HG03097 (cell line): ENCODE measurements at regions not wholly inside any gene's neighbourhood (a gene's known extent, or its start where the extent isn't known, plus 50 kb on each side); places are given as distances from the start of the nearest gene placed in this dataset.
A peak's percentile ranks its signal among the peaks of the same experiment; 100 is the strongest.
"Not testable (repeated sequence)": the region's sequence is repeated elsewhere in the genome, so short reads cannot be mapped to it uniquely, and the experiment has no call there.

Experiments
- ATAC-seq: cut with Tn5 transposase; IDR thresholded peaks from one replicate; pipeline ENCODE4 v1.9.1; 2021; ENCODE audit not compliant: unreplicated experiment, low FRiP score

DNA sequence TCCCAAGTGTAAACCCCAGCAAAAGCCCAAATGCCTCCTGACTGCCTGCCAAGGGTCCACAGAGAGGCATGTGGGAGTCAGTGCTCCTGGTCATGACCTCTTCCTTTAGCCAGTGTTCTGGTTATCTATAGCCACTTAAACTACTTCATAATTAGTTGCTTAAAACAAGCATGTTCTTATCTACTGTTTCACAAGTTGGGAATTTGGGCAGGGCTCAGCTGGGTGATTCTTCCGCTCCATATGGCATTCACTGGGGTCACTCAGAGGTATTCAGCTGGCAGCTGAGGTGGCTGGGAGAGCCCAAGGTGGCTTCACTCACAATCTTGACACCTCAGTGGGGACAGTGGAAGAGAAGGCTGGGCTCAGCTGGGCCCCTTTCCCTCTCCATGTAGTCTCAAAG, 184.0 kb upstream of the RGS6 start:
- ATAC-seq, result no peak

DNA sequence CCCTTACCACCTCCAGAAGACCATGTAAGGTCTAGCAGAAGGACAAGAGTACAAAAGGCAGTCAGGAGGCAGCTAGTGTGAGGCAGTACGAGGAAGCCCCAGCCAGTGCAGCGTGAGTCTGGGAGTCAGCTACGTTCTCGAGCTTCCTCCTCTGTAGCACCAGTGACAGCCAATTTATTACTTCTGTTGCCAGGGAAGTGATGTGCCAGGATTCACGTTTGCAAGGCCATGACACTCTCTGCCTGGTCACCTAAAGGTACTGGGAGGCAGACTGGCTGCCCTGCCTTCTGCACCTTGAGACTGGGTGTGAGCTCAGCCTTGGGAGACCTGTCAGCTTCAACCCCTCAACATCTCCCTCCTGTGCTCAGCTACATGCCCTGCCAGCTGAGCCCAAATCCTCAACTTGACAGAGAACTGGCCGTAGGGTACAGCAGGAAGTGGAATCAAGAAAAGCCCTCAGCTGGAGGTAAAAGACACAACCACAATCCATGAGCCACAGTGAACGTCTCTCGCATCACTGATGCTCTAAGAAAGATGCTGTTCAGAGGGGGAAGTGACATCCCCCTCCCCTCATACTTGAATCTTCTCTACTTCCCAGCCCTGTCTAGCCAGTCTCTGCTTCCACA, 182.5 kb upstream of the RGS6 start:
- no peak for ATAC-seq

DNA sequence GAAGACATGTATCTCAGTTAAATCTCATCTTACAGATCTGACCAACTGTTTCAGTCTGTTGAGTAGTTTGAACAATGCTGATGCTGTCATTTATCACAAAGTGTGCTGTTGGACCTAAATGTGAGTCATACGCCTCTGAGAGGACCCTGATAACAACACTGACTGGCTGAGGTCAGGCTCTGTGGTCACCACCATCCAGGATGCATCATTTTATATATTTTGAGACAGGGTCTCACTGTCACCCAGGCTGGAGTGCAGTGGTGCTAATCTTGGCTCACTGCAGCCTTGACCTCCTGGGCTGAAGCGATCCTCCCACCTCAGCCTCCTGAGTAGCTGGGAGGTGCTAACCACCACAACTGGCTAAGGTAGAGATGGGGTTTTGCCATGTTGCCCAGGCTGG, 181.0 kb upstream of the RGS6 start:
- no peak for ATAC-seq

DNA sequence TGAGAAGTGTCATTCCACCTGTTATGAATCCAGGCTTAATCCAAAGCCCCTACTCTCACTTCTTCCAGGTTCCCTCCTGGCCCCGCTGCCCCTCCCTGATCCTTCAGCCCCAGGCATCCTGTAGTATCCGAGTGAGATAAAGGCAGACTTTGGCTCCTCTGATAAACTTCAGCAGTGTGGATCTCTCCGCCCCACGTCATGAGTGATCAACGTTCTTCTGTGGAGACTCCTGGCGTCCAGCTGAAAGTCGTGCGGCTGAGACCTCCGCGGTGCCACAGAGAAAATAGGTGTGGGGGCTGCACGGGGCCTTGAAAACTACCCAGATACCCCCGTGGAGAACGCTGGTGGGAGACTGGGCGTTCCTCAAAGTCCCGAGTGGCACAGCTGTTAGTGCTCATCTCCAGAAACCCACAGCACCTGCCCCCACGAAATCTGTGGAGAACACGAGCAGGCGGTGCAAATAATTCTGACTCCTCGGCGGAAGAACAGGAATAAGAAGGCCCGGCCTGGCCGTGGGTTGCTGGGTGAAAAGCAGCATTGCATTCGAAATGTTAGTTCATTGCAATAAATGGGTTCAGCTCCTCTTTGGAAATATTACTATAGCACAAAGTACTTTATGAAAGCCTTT, 180.0 kb upstream of the RGS6 start:
- no peak for ATAC-seq

DNA sequence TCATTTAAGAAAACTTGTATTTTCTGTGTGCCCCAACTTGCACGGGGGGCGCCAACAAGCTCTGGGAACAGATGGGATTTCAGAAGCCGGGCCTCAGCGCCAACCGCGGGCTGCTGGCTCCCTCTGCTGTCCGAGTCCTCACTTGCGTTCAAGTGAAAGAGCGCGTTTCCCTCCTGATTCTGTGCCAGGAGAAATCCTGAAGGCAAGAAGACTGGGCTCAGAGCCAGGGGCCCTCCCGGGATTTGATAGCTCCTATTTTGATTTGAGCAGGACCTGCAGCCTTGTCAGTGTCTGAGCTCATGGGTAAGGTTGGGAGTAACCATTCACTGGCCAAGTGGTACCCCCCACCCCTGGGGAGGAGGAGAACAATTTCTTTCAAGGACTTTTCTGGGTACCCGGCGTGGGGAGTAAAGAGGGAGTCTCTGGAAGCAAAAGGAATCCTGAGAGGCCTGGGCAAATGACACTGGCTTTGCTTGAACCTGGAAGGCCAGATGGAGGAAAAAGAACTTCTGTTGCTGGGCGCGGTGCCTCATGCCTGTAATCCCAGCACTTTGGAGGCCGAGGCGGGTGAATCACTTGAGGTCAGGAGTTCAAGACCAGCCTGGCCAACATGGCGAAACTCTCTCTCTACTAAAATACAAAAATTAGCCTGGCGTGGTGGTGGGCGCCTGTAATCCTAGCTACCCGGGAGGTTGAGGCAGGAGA, 179.0 kb upstream of the RGS6 start:
- no peak for ATAC-seq

DNA sequence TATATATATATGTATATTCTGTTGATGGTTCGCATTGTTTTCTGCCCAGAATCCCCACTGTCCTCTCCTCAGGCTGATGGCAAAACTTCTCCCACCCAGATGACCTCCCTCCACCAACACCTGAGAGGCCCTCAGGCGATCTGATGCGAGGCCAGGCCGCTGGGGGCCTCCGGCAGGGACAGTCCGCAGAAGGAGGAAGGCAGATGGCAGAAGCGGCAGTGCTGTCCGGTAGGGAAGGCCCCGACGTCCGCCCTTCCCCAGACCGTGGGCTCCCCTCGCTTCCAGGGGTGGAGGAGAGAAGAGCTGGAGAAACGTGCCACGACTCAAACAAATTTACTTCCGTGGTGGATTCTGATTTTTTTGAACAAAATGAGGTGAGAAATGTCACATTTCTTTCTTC, 178.3 kb upstream of the RGS6 start:
- no peak for ATAC-seq

DNA sequence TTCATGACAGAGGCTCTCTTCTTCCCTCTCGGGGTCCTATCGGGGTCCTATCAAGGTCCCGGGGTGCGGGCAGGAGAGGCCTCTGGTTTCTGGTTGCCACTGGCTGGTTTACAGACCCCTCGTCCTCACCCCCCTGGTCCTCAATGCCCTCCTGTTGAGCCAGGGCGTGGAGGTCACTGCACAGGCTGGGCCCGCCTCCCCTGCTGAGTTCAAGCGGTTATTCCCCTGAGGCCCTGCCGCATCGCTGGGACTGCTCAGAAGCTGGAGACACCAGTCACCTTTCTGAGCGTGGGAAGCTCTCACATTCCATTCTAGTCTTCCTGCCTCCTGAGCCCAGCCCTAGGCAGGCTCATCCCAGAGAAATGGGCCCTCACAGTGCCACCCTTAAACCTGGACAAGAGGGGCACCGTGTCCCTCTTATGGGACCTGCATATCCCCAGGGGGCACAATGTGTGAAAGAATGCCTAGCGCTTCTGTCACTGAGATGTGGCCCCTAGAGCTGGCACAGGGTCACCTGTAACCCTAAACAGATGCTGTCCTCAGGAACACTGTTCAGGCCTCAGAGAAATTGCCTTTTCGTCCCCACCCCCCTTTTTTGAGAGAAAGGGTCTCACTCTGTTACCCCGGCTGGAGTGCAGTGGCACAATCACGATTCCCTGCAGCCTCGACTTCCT, 177.7 kb upstream of the RGS6 start:
- ATAC-seq, result no peak

DNA sequence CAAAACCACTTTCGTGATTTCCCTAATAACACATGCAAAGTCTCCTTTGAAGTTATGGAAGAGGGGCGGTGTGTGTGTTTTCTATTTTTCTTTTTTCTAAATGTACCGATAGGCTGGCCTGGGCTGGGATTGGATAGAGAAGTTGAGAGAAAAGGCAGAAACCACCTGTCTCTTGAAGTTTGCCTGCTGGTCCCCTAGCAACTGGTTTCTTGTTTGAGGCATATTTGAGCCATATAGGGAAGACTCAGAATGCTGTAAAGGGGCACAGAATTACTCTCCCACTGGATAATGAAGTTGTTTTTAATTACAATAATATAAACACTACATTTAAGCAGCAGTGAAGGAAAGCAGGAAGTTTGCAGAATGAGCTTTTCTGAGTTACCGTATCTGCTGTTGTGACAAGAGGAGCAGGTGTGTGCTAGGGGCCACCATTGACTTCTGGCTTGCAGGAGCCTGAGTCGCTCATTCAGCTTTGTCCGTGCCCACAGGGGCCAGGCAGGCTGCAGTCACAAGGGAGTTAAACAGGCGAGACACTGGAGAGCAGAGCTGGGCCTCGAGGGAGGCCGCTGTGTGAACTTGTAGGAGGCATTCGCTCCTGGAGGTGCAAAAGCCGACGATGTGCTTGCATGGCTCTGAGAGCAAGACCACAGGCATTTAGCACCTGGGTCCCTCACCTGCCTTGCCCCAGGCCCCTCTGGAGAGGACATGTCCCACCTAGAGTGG, 173.8 kb upstream of the RGS6 start:
- ATAC-seq, result no peak

DNA sequence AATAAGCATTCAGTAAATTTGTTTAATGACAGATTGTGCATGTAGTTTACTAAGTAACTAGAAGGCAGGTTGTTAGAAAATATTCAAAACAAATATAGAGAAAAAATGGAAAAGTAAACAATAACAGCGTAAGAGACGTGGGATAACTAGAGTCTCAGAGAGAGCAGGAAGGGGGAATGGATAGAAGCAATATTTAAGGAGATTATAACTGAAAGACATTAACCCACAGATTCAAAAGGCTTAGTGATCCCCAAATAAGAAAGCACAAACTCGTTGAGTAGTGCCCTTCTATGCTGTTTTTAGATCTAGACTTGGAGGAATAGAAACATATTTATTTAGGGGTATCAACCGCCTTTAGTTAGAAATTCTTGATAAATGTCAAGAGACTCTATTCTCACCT, 169.7 kb upstream of the RGS6 start:
- ATAC-seq, result no peak

DNA sequence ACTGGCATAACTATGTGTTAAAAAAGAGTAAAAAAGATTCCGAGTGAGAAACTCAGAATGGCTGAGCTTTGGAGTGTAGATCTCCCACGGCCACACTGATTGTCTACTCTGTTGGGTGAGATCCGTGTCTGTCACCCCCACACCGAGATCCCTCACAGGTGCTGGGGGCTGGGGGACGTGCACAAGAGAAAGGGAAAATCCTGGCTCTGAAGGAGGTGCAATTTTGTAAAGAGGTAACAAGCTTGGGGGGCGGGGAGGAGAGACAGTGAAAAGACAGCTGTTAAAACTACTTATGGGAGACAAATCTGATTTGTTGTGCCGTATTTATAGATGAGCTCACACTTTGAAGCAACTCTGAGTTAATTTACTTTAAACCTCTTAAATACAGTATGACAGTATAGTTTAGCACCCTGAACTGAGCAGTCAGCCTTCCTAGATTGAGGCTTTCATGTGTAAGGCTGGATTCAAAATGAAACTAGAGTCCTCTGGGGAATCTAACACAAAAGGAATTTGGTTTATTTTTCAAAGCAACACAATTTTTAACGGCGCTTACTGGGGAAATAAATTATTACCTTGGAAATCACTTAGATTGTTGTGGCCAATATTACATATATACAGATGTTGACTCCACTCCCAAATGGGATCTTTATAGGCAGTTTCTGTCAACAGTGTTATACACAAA, 167.4 kb upstream of the RGS6 start:
- ATAC-seq, result no peak

DNA sequence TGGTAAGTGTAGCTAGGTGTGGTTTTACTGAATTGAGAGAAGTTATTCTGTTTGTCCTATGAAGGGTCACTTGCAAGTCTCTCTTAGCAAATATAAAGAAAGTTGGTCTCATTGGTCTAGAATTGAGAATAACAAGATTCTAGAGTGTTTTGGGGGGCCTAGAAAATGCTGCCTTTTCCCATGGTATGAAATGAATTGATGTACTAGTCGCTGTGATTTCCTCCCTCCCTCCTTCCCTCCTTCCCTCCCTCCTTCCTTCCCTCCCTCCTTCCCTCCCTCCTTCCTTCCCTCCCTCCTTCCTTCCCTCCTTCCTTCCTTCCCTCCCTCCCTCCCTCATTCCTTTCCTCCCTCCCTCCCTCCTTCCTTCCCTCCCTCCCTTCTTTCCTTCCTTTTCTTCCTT, 166.7 kb upstream of the RGS6 start:
- no peak for ATAC-seq

DNA sequence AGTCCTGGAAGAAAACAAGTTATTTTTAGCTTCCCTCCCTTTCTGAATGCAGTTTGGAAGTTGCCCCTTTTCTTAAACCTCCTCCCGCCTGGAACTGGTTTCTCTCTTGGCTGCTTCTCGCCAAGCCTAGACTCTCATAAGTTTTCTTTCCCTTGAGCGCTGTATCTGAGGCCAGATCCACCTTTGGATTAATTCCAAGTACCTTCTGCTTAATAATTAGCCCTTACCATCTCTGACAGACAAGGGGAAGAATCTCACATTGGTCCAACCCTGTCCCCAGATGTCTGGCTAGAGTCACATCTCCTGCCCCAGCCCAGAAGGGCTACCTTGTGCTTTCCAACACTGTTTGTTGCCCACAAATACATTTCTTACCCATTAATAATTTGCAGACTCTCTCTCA, 161.8 kb upstream of the RGS6 start:
- ATAC-seq, result no peak

DNA sequence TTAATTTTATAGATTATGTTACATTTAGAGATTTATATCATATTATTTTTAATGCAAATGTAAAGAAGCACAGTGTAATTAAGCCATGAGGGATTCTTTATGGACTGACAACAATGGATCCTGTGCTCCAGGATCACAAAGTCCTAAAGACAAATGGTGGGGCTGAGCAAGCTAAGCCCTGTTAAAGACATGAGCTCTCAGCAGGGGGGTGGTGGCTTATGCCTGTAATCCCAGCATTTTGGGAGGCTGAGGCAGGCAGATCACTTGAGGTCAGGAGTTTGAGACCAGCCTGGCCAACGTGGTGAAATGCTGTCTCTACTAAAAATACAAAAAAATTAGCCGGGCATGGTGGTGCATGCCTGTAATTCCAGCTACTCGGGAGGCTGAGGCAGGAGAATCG, 160.8 kb upstream of the RGS6 start:
- ATAC-seq, result not testable (repeated sequence)

DNA sequence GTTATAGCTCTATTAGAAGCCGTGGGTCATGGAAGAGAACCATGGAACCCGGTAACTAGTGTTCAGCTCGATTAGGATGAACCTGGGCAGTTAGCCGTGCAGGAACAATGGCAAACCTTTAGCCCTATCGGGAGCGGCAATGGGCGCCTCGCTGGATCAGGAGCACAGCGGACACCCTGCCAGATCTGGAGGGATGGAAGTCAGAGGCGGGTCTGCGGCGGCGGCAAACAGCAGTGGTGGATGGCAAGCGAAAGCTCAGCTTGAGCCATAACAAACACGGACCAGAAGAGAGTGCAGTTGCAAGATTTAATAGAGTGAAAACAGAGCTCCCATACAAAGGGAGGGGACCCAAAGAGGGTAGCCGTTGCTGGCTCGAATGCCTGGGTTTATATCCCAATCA, 160.2 kb upstream of the RGS6 start:
- ATAC-seq, result not testable (repeated sequence)

DNA sequence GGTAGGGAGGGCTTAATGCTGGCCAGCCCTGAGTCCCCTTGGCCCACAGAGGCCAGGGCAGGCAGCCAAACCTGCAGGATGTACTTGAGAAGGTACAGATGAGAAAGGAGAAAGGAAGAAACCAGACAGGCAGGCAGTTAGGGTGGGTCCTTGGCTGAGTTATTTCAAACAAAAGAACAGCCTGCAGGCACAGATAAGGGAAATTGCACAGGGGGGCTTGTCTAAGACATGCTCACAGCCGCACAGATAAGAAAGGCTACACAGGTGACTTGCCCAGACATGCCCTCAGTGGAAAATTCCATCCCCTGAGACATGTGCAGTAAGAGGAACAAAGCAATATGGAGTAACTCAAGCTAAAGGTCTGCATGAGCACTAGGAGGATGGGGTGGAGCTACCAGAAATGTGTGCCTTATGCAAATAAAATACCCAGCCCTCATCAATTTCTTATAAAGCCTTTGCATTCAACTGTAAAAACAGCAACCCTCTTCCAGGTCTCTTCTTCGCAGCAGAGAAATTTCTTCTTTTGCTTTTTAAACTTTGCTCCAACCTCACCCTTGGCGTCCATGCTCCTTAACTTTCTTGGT, 158.2 kb upstream of the RGS6 start:
- ATAC-seq, result no peak

DNA sequence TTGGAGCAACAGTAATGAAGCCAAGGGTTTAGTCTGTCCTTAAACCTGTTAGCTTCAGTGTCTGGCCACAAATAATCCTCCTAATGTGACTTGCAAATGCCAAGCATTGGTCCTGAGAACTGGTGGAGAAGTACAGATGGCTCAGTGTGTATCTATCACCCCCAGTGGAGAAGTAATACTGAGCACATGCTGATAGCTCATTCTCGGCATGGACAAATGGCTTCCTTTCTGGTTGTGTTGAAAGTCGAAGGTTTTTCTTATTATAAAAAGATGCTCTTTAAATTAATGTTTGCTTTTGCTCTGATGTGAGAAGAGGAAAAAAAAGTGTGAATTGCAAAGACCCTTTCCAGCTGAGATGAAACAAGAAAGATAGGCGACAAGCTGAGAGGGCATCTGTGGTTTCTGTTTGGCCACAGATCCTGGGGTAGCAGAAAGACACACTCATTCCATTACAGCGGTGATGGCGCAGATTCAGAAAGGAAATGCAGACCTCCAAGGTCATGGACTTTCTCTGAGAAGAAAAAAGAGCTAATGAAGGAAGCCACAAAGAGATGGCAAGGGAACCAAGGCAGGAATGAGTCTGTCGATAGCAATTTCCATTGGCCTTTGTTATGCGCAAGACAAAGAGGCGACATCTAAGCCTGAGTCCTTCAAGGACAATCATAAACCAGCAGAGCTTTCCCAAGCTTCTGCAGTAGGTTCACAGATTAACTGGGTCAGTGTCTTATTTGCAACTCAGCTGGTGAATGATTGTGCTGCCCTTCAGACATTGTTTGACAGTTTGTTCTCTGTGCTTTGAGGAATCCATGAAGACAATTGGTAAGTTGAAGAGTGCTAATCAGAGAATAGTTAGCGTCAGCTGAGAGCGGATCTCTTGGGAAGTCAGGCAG, 155.5 kb upstream of the RGS6 start:
- peak; percentile 63 for ATAC-seq

DNA sequence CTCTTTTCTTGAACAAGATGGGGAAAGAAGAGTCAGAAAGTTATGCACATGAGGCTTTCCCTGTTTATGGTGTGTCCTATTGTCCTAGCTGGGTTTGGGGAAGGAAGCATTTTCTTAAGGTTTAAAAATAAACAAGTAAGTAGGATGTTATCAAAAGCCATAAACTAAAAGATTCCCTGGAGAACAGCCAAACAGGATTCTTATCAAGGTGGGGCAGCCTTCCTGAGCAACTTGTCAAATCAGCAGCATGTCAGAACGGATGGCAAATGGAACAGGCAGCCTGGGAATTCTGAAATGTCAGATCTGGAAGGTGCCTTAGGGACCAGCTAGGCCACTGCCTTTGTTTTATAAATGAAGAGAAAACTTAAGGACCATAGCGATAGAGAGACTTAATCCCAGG, 152.2 kb upstream of the RGS6 start:
- ATAC-seq, result no peak

DNA sequence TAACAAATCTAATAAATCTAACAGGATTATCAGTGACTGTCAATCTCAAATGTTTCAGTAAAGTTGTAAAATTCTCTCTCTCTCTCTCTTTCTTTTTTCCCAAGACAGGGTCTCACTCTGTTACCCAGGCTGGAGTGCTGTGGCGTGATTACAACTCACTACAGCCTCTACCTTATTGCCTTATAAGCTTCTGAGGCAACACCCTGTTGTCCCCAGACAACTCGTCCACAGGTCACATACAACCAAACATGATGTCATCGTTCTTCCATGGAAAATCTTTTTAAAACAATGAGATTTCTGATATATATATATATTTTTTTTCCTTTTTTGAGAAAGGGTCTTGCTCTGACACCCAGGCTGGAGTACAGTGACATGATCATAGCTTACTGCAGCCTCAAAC, 151.4 kb upstream of the RGS6 start:
- no peak for ATAC-seq

DNA sequence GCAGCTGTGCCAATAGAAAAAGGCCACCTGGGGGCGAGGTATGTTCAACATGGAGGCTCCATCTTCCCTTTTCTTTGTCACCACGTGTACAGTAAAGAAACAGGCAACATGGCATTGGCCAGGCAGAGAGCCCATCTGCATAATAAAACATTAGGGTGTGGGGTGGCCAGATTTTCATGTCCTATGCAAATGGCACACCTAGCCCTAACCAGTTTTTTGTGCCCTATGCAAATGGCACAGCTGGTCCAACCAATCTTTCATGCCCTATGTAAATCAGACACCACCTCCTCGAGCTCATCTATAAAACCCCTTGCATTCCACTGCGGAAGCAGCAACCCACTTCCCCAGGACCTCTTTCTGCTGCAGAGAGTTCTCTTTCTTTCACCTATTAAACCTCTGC, 149.1 kb upstream of the RGS6 start:
- ATAC-seq, result no peak
